Activated CD8-positive, alpha-beta T cell treated with anti-CD3 and anti-CD28 coated beads for 36 hours (primary cell): ENCODE measurements at regions not wholly inside any gene's neighbourhood (a gene's known extent, or its start where the extent isn't known, plus 50 kb on each side); places are given as distances from the start of the nearest gene placed in this dataset.

Source experiments
- ATAC-seq: fragments of 200-7000 bp; cut with Tn5 transposase; one replicate; pipeline ENCODE4 v1.10.0; 2021; ENCODE audit warnings: mild to moderate bottlenecking, moderate library complexity
- CTCF ChIA-PET: fragments of 350-600 bp; sonication (Branson Sonifier 250); formaldehyde crosslinking; loops from one replicate; lab custom pipeline; 2021; ENCODE audit warnings: antibody characterized with exemption; lab: Charles Lee
- POLR2A ChIA-PET: fragments of 350-600 bp; sonication (Branson Sonifier 250); formaldehyde crosslinking; loops from one replicate; lab custom pipeline; 2021; ENCODE audit warnings: antibody characterized with exemption; lab: Charles Lee
- DNase-seq: peaks from one replicate; pipeline ENCODE4 v3.0.0-alpha.2; 2020
- H3K27ac Mint-ChIP-seq: one replicate; pipeline ENCODE4 v1.8.0; 2021; ENCODE audit warnings: mild to moderate bottlenecking, mixed read lengths
- H3K27me3 Mint-ChIP-seq: one replicate; pipeline ENCODE4 v1.8.0; 2021; ENCODE audit warnings: mixed read lengths
- H3K36me3 Mint-ChIP-seq: one replicate; pipeline ENCODE4 v1.8.0; 2021; ENCODE audit warnings: low read depth, mixed read lengths
- H3K4me1 Mint-ChIP-seq: one replicate; pipeline ENCODE4 v1.8.0; 2021; ENCODE audit warnings: low read depth, mixed read lengths
- H3K4me3 Mint-ChIP-seq: one replicate; pipeline ENCODE4 v1.8.0; 2021; ENCODE audit warnings: mild to moderate bottlenecking, moderate library complexity, mixed read lengths
- H3K9me3 Mint-ChIP-seq: one replicate; pipeline ENCODE4 v1.8.0; 2021; ENCODE audit warnings: mixed read lengths
- CTCF ChIP-seq: fragments of 200-600 bp; IDR thresholded peaks from one replicate; pipeline ENCODE4 v1.8.0; 2022; ENCODE audit warnings: antibody characterized with exemption, mild to moderate bottlenecking
- intact Hi-C: fragments of 100-400 bp; cut with micrococcal nuclease; formaldehyde crosslinking; loops from one replicate; pipeline ENCODE4 v1.10.0; 2022

GRCh38 chr1:102821707-102822106, 286.6 kb downstream of the COL11A1 start:
- Mint-ChIP-seq H3K36me3 (no peaks in the 10 kb centered on the region), H3K27ac (no peak overlapping the region), H3K4me1 (no peaks in the 10 kb centered on the region), H3K4me3 (no peak overlapping the region), H3K9me3 (peaks cover 2% of the 10 kb centered on the region), H3K27me3 (no peaks in the 10 kb centered on the region)
- DNase-seq (no peak), ATAC-seq (no peak)
- ChIA-PET POLR2A (no interaction called here), CTCF (no interaction called here)
- intact Hi-C loops: no loop called here
- no peak for TF ChIP-seq CTCF

GRCh38 chr1:102800406-102800805, 307.9 kb downstream of the COL11A1 start:
- no peaks in the 10 kb centered on the region for H3K27me3 Mint-ChIP-seq
- ATAC-seq (no peak), DNase-seq (no peak)
- TF ChIP-seq CTCF: no peak
- H3K4me3 Mint-ChIP-seq: no peak overlapping the region
- POLR2A ChIA-PET: no interaction called here
- intact Hi-C loops: no loop called here
- H3K27ac Mint-ChIP-seq: no peak overlapping the region
- H3K4me1 Mint-ChIP-seq: no peaks in the 10 kb centered on the region
- peaks cover 3% of the 10 kb centered on the region for H3K9me3 Mint-ChIP-seq
- CTCF ChIA-PET: no interaction called here
- H3K36me3 Mint-ChIP-seq: no peaks in the 10 kb centered on the region

- TF ChIP-seq CTCF: no peak
- H3K36me3 Mint-ChIP-seq: no peaks in the 10 kb centered on the region
- POLR2A ChIA-PET: no interaction called here
- no peak overlapping the region for H3K27ac Mint-ChIP-seq
- CTCF ChIA-PET: interaction anchor here (1.2 kb wide), 1 partner anchor 14 kb away, joined by 4 read pairs; no protein-coding TSS in a partner anchor
- H3K4me1 Mint-ChIP-seq: no peaks in the 10 kb centered on the region
- H3K9me3 Mint-ChIP-seq: no peaks in the 10 kb centered on the region
- H3K4me3 Mint-ChIP-seq: no peak overlapping the region
- ATAC-seq (no peak), DNase-seq (no peak)
- no peaks in the 10 kb centered on the region for H3K27me3 Mint-ChIP-seq
- intact Hi-C loops: no loop called here
Observed at GRCh38 chr1:102799496-102799895, 308.8 kb downstream of the COL11A1 start.

- DNase-seq: no peak
- H3K36me3 Mint-ChIP-seq: no peaks in the 10 kb centered on the region
- H3K27me3 Mint-ChIP-seq: no peaks in the 10 kb centered on the region
- no peaks in the 10 kb centered on the region for H3K4me1 Mint-ChIP-seq
- no peak for TF ChIP-seq CTCF
- H3K4me3 Mint-ChIP-seq: no peak overlapping the region
- H3K9me3 Mint-ChIP-seq: no peaks in the 10 kb centered on the region
- ChIA-PET POLR2A (no interaction called here), CTCF (interaction anchor here (1.2 kb wide), 1 partner anchor 13 kb away, joined by 4 read pairs; no protein-coding TSS in a partner anchor)
- intact Hi-C loops: no loop called here
- no peak overlapping the region for H3K27ac Mint-ChIP-seq
- no peak for ATAC-seq
Observed at GRCh38 chr1:102798718-102799117, 309.6 kb downstream of the COL11A1 start.

- intact Hi-C loops: no loop called here
- Mint-ChIP-seq H3K27ac (no peak overlapping the region), H3K9me3 (no peaks in the 10 kb centered on the region), H3K4me1 (no peaks in the 10 kb centered on the region), H3K36me3 (no peaks in the 10 kb centered on the region), H3K27me3 (no peaks in the 10 kb centered on the region), H3K4me3 (no peak overlapping the region)
- no peak for ATAC-seq
- POLR2A ChIA-PET: no interaction called here
- no peak for TF ChIP-seq CTCF
- CTCF ChIA-PET: no interaction called here
- no peak for DNase-seq
Observed at GRCh38 chr1:102796429-102796828, 311.9 kb downstream of the COL11A1 start.
